OCI-LY1 (cell line): ENCODE measurements at regions not wholly inside any gene's neighbourhood (a gene's known extent, or its start where the extent isn't known, plus 50 kb on each side); places are given as distances from the start of the nearest gene placed in this dataset.

Experiments used
- H2AFZ ChIP-seq: fragments of 200-600 bp; sonication (generic), shearing (Covaris generic); 2 replicates; pipeline ENCODE4 v1.6.0; 2014; ENCODE audit warnings: antibody characterized with exemption, mild to moderate bottlenecking, low read length
- H3F3A ChIP-seq: fragments of 200-600 bp; sonication (generic), shearing (Covaris generic); 2 replicates; pipeline ENCODE4 v1.6.0; 2014; ENCODE audit warnings: mild to moderate bottlenecking, antibody characterized with exemption, low read length, moderate library complexity; ENCODE audit not compliant: insufficient read depth
- H3K27ac ChIP-seq: fragments of 200-600 bp; sonication (generic); 2 replicates; pipeline ENCODE4 v1.5.1; 2014; ENCODE audit warnings: low read length, mixed run types, mild to moderate bottlenecking, low read depth; ENCODE audit not compliant: poor library complexity, severe bottlenecking
- H3K27me3 ChIP-seq: fragments of 200-600 bp; sonication (generic); 2 replicates; pipeline ENCODE4 v1.6.0; 2014; ENCODE audit warnings: antibody characterized with exemption, mild to moderate bottlenecking, low read length, moderate library complexity; ENCODE audit not compliant: insufficient read depth
- H3K36me3 ChIP-seq: fragments of 200-600 bp; sonication (generic); 2 replicates; pipeline ENCODE4 v1.6.1; 2014; ENCODE audit warnings: mild to moderate bottlenecking, antibody characterized with exemption, low read length, moderate library complexity, mixed read lengths; ENCODE audit not compliant: insufficient read depth
- H3K4me1 ChIP-seq: fragments of 200-600 bp; sonication (generic); 2 replicates; pipeline ENCODE4 v1.5.1; 2014; ENCODE audit warnings: mild to moderate bottlenecking, low read length, moderate library complexity; ENCODE audit not compliant: insufficient read depth, severe bottlenecking
- H3K4me2 ChIP-seq: fragments of 200-600 bp; sonication (generic), shearing (Covaris generic); 2 replicates; pipeline ENCODE4 v1.6.1; 2014; ENCODE audit warnings: low read length
- H3K4me3 ChIP-seq: fragments of 200-600 bp; sonication (generic); 2 replicates; pipeline ENCODE4 v1.5.1; 2014; ENCODE audit warnings: low read length, low read depth, mild to moderate bottlenecking, mixed read lengths; ENCODE audit not compliant: poor library complexity, severe bottlenecking
- H3K79me2 ChIP-seq: fragments of 200-600 bp; shearing (Covaris generic); 2 replicates; pipeline ENCODE4 v1.6.1; 2016; ENCODE audit warnings: mixed run types, low read length, mixed read lengths; ENCODE audit not compliant: insufficient read depth
- H3K9ac ChIP-seq: fragments of 200-600 bp; sonication (generic), shearing (Covaris generic); 2 replicates; pipeline ENCODE4 v1.6.1; 2014; ENCODE audit warnings: mild to moderate bottlenecking, low read length, mixed read lengths
- H3K9me2 ChIP-seq: fragments of 200-600 bp; sonication (generic), shearing (Covaris generic); 2 replicates; pipeline ENCODE4 v1.6.1; 2014; ENCODE audit warnings: low read depth, mild to moderate bottlenecking, low read length, mixed read lengths
- H3K9me3 ChIP-seq: fragments of 200-600 bp; shearing (Covaris generic); 2 replicates; pipeline ENCODE4 v1.6.1; 2014; ENCODE audit warnings: low read length, mixed read lengths
- H4K20me1 ChIP-seq: fragments of 200-600 bp; sonication (generic), shearing (Covaris generic); 2 replicates; pipeline ENCODE4 v1.6.0; 2016; ENCODE audit warnings: mild to moderate bottlenecking, low read length; ENCODE audit not compliant: insufficient read depth
- CTCF ChIP-seq: fragments of 200-600 bp; sonication (generic), shearing (Covaris generic); IDR thresholded peaks from 2 replicates; pipeline ENCODE4 v1.5.1; 2017; ENCODE audit warnings: mild to moderate bottlenecking, antibody characterized with exemption, low read length, moderate library complexity, mixed read lengths
- EZH2 ChIP-seq: fragments of 200-600 bp; sonication (generic), shearing (Covaris generic); IDR thresholded peaks from 2 replicates; pipeline ENCODE4 v1.8.0; 2017; ENCODE audit warnings: borderline replicate concordance, mixed run types, mild to moderate bottlenecking, antibody characterized with exemption, low read length, moderate library complexity, mixed read lengths

DNA sequence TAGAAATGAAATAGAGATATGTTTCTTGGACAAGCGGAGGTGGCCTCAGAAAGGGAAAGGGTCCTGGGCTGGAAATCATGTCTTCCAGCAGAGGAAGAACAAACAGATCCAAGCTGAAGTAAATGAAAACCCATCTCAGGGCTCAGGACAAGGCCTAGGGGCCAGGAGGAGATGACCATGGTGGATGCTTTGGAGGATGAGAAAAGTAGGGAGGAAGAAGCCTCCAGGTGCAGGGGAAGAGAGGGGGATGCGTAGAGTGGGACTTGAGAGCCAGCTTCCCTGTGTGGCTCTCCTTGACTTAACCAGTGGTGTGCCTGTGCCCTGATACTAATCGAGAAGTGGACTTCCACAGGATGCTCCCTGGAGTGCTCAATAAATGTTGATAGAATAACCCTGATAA lies 203.2 kb downstream of the FAM43A start:
- Histone ChIP-seq H2AFZ (no peak overlapping the region), H3K4me3 (no peak overlapping the region), H4K20me1 (no peaks in the 10 kb centered on the region), H3F3A (no peaks in the 10 kb centered on the region), H3K36me3 (no peaks in the 10 kb centered on the region), H3K27me3 (peaks cover 5% of the 10 kb centered on the region; the same call in 1 of the 2 replicates), H3K9me3 (no peaks in the 10 kb centered on the region; the same call in 1 of the 2 replicates), H3K79me2 (no peaks in the 10 kb centered on the region), H3K9me2 (no peaks in the 10 kb centered on the region), H3K9ac (no peak overlapping the region), H3K4me2 (no peak overlapping the region), H3K27ac (no peak overlapping the region), H3K4me1 (no peaks in the 10 kb centered on the region)
- no peak for TF ChIP-seq CTCF
- no peak for TF ChIP-seq EZH2

GRCh38 chr3:194890091-194890490 lies 204.4 kb downstream of the FAM43A start:
- no peaks in the 10 kb centered on the region for H3K9me2 ChIP-seq
- peaks cover under 1% of the 10 kb centered on the region; the same call in 1 of the 2 replicates for H3K27me3 ChIP-seq
- no peaks in the 10 kb centered on the region for H3F3A ChIP-seq
- H3K4me2 ChIP-seq, result no peak overlapping the region
- H3K4me1 ChIP-seq, result no peaks in the 10 kb centered on the region
- H3K36me3 ChIP-seq, result no peaks in the 10 kb centered on the region
- H3K4me3 ChIP-seq, result no peak overlapping the region
- H3K9ac ChIP-seq, result no peak overlapping the region
- no peak overlapping the region for H3K27ac ChIP-seq
- no peak overlapping the region for H2AFZ ChIP-seq
- no peaks in the 10 kb centered on the region for H4K20me1 ChIP-seq
- H3K79me2 ChIP-seq, result no peaks in the 10 kb centered on the region
- TF ChIP-seq CTCF, result no peak
- no peak for TF ChIP-seq EZH2
- H3K9me3 ChIP-seq, result no peaks in the 10 kb centered on the region

DNA sequence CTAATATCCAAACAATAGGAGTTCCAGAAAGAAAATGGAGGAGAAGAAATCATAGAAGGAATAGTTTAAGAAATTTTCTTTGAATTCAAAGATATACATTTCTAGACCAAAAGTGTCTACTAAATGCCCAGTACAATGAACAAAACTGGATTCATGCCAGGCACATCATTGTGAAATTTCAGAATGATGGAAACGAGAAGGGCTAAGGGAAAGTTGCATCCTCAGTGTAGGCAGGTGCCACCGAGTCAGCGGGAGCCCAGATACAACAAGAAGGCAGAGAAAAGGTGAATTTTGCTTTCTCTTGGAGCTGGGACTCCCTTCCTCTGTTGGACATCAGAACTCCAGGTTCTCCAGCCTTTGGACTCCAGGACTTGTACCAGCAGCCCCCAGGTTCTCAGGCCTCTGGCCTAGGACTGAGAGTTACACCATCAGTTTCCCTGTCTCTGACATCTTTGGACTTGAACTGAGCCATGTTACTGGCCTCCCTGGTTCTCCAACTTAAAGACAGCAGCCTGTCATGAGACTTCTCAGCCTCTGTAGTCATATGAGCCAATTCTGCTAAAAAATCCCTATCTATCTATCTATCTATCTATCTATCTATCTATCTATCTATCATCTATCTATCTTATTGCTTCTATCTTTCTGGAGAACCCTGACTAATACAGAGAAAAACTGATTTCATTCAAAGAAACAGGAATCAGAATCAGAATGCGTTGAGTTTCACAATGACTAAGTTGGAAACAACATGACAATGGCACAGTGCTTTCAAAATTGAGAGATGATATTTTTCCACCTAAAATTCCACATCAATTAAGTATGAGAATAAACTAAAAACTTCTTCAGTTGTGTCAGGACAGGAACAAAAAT lies 207.7 kb downstream of the FAM43A start:
- no peaks in the 10 kb centered on the region; the same call in 1 of the 2 replicates for H3K27me3 ChIP-seq
- H3F3A ChIP-seq, result no peaks in the 10 kb centered on the region
- no peak overlapping the region for H2AFZ ChIP-seq
- no peaks in the 10 kb centered on the region for H4K20me1 ChIP-seq
- TF ChIP-seq EZH2, result no peak
- no peak for TF ChIP-seq CTCF
- no peaks in the 10 kb centered on the region for H3K79me2 ChIP-seq
- no peaks in the 10 kb centered on the region for H3K36me3 ChIP-seq
- no peak overlapping the region for H3K4me2 ChIP-seq
- H3K27ac ChIP-seq, result no peak overlapping the region
- H3K4me1 ChIP-seq, result no peaks in the 10 kb centered on the region
- no peaks in the 10 kb centered on the region for H3K9me3 ChIP-seq
- no peak overlapping the region for H3K9ac ChIP-seq
- H3K4me3 ChIP-seq, result no peak overlapping the region
- H3K9me2 ChIP-seq, result no peaks in the 10 kb centered on the region
